ENCODE measurements at regions not wholly inside any gene's neighbourhood (a gene's known extent, or its start where the extent isn't known, plus 50 kb on each side); places are given as distances from the start of the nearest gene placed in this dataset.

- no peak for DNase-seq (ENCODE audit: low spot score)
- CTCF ChIA-PET (ENCODE audit: low intra/inter-chr PET ratio, low total read pairs): no interaction called here
- Histone ChIP-seq H3K27me3 (ENCODE audit: control insufficient read depth in 1 of 2, insufficient read depth in 2 of 2, low read length in 2 of 2) (no peaks in the 10 kb centered on the region; a peak in 1 of 5 replicates), H3K9me3 (ENCODE audit: low read length) (no peaks in the 10 kb centered on the region), H3K36me3 (replicated peaks in 1 of 2; ENCODE audit: control insufficient read depth in 1 of 2, insufficient read depth in 2 of 2, low read length in 2 of 2) (no peaks in the 10 kb centered on the region), H3K4me3 (replicated peaks in 1 of 3; ENCODE audit: insufficient read depth in 1 of 3, low read depth in 2 of 3, low read length in 3 of 3) (no peak overlapping the region), H3K9ac (ENCODE audit: insufficient read depth, low read depth, low read length) (no peak overlapping the region), H4K20me1 (ENCODE audit: insufficient read depth, low read length) (no peaks in the 10 kb centered on the region), H3K27ac (ENCODE audit: extremely low read length, insufficient read depth, low read length) (no peak overlapping the region), H3K79me2 (ENCODE audit: insufficient read depth, low read length) (no peaks in the 10 kb centered on the region), H3K4me2 (ENCODE audit: low read depth, low read length) (no peak overlapping the region), H2AFZ (ENCODE audit: low read length) (no peak overlapping the region), H3K4me1 (ENCODE audit: insufficient read depth, low read length) (peaks cover 9% of the 10 kb centered on the region)
- in situ Hi-C loops (cut with HindIII; ENCODE audit: extremely low pct_ligation_motif_present, low pct_unique_long_range_greater_than_20kb): no loop called here
- intact Hi-C loops (cut with micrococcal nuclease; ENCODE audit: unreplicated experiment): no loop called here
- TF ChIP-seq ZNF510 (CRISPR knock-in tag; IDR thresholded peaks at IDR 0.05; ENCODE audit: low read depth): no peak
- no peak for TF ChIP-seq ZNF749 (CRISPR knock-in tag; IDR thresholded peaks at IDR 0.05; ENCODE audit: borderline replicate concordance)
- TF ChIP-seq MNT (IDR thresholded peaks at IDR 0.05): no peak
- TF ChIP-seq ZFAT (CRISPR knock-in tag; conservative IDR thresholded peaks at IDR 0.05): no peak
- TF ChIP-seq ZNF709 (CRISPR knock-in tag; IDR thresholded peaks at IDR 0.05): no peak
- no peak for TF ChIP-seq ZNF597 (CRISPR knock-in tag; IDR thresholded peaks at IDR 0.05)
- POLR2A ChIA-PET: no interaction called here
- FAIRE-seq: no peak
- BruUV-seq (replicated peaks): no TSS peak
- no peak for ATAC-seq
- 0% methylated on average over 2 of the region's 2 CpGs for WGBS (ENCODE audit: low lambda C conversion rate)
Observed at GRCh38 chr7:114051871-114052331, 133.1 kb upstream of the PPP1R3A start.

- POLR2A ChIA-PET: no interaction called here
- 0% methylated on average over 2 of the region's 3 CpGs for WGBS (ENCODE audit: low lambda C conversion rate)
- intact Hi-C loops (cut with micrococcal nuclease; ENCODE audit: unreplicated experiment): no loop called here
- TF ChIP-seq FOXP1 (IDR thresholded peaks at IDR 0.05) (no peak), FOXP1 (CRISPR knock-in tag; IDR thresholded peaks at IDR 0.05) (no peak), ARNT2 (CRISPR knock-in tag; IDR thresholded peaks at IDR 0.05; ENCODE audit: low read depth) (no peak), ZNF264 (CRISPR knock-in tag; IDR thresholded peaks at IDR 0.05) (no peak), TERF1 (CRISPR knock-in tag; IDR thresholded peaks at IDR 0.05) (no peak), ZNF430 (CRISPR knock-in tag; IDR thresholded peaks at IDR 0.05) (no peak), RARA (CRISPR knock-in tag; IDR thresholded peaks at IDR 0.05) (no peak), BORCS8-MEF2B (CRISPR knock-in tag; IDR thresholded peaks at IDR 0.05) (no peak), SAP130 (CRISPR knock-in tag; IDR thresholded peaks at IDR 0.05; ENCODE audit: low read depth) (no peak), FOXK2 (IDR thresholded peaks at IDR 0.05) (no peak), SYNCRIP (IDR thresholded peaks at IDR 0.05; ENCODE audit: insufficient read depth, low read depth, low read length) (no peak)
Observed at GRCh38 chr7:114050571-114050970, 131.8 kb upstream of the PPP1R3A start.

More at GRCh38 chr7:114050571-114050970, 131.8 kb upstream of the PPP1R3A start:
- H3K9me3 ChIP-seq (ENCODE audit: low read length): no peaks in the 10 kb centered on the region
- no peak overlapping the region for H3K9ac ChIP-seq (ENCODE audit: insufficient read depth, low read depth, low read length)
- H3K4me3 ChIP-seq (replicated peaks in 1 of 3; ENCODE audit: insufficient read depth in 1 of 3, low read depth in 2 of 3, low read length in 3 of 3): no peak overlapping the region
- CTCF ChIA-PET (ENCODE audit: low intra/inter-chr PET ratio, low total read pairs): no interaction called here
- ATAC-seq (no peak), FAIRE-seq (no peak), DNase-seq (ENCODE audit: low spot score) (no peak)
- no peaks in the 10 kb centered on the region; a peak in 1 of 5 replicates for H3K27me3 ChIP-seq (ENCODE audit: control insufficient read depth in 1 of 2, insufficient read depth in 2 of 2, low read length in 2 of 2)
- BruUV-seq (replicated peaks): no TSS peak
- H3K36me3 ChIP-seq (replicated peaks in 1 of 2; ENCODE audit: control insufficient read depth in 1 of 2, insufficient read depth in 2 of 2, low read length in 2 of 2): no peaks in the 10 kb centered on the region
- H3K79me2 ChIP-seq (ENCODE audit: insufficient read depth, low read length): no peaks in the 10 kb centered on the region
- in situ Hi-C loops (cut with HindIII; ENCODE audit: extremely low pct_ligation_motif_present, low pct_unique_long_range_greater_than_20kb): no loop called here
- no peak overlapping the region for H3K27ac ChIP-seq (ENCODE audit: extremely low read length, insufficient read depth, low read length)
- H2AFZ ChIP-seq (ENCODE audit: low read length): no peak overlapping the region
- H4K20me1 ChIP-seq (ENCODE audit: insufficient read depth, low read length): no peaks in the 10 kb centered on the region
- no peak overlapping the region for H3K4me2 ChIP-seq (ENCODE audit: low read depth, low read length)
- peaks cover 9% of the 10 kb centered on the region for H3K4me1 ChIP-seq (ENCODE audit: insufficient read depth, low read length)
